ENCODE measurements at regions not wholly inside any gene's neighbourhood (a gene's known extent, or its start where the extent isn't known, plus 50 kb on each side); places are given as distances from the start of the nearest gene placed in this dataset.

DNA sequence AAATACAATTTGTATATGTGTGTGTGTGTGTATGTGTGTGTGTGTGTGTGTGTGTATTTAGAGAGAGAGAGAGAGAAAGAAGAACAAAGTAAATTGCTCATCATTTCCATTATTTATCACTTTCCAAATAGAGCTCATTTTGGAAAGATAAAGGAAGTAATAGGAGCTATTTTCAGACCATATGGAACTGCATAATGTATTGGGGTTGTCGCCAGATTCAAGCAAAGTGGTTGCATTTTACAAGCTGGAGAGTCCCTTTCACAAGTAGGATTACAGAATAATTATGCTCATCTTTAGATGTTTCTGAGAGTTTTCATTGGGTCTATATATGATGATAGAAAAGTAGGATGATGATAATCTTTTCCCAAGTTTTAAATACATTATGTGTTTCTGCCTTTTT lies 842.7 kb upstream of the SLC10A2 start:
- DNase-seq (ENCODE audit: low spot score) (no peak), ATAC-seq (ENCODE audit: low read depth) (no peak)
- Histone ChIP-seq H3K36me3 (ENCODE audit: low read depth) (no peaks in the 10 kb centered on the region), H3K27ac (ENCODE audit: poor library complexity, severe bottlenecking) (no peak overlapping the region), H3K4me3 (ENCODE audit: severe bottlenecking) (no peak overlapping the region), H3K4me1 (ENCODE audit: insufficient read depth, poor library complexity, severe bottlenecking) (no peaks in the 10 kb centered on the region), H3K27me3 (ENCODE audit: insufficient read depth, poor library complexity, severe bottlenecking) (no peaks in the 10 kb centered on the region), H3K9me3 (ENCODE audit: severe bottlenecking) (no peaks in the 10 kb centered on the region)
- TF ChIP-seq, protein P1, sequence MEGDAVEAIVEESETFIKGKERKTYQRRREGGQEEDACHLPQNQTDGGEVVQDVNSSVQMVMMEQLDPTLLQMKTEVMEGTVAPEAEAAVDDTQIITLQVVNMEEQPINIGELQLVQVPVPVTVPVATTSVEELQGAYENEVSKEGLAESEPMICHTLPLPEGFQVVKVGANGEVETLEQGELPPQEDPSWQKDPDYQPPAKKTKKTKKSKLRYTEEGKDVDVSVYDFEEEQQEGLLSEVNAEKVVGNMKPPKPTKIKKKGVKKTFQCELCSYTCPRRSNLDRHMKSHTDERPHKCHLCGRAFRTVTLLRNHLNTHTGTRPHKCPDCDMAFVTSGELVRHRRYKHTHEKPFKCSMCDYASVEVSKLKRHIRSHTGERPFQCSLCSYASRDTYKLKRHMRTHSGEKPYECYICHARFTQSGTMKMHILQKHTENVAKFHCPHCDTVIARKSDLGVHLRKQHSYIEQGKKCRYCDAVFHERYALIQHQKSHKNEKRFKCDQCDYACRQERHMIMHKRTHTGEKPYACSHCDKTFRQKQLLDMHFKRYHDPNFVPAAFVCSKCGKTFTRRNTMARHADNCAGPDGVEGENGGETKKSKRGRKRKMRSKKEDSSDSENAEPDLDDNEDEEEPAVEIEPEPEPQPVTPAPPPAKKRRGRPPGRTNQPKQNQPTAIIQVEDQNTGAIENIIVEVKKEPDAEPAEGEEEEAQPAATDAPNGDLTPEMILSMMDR (IDR thresholded peaks at IDR 0.05; ENCODE audit: poor library complexity, severe bottlenecking): no peak

DNA sequence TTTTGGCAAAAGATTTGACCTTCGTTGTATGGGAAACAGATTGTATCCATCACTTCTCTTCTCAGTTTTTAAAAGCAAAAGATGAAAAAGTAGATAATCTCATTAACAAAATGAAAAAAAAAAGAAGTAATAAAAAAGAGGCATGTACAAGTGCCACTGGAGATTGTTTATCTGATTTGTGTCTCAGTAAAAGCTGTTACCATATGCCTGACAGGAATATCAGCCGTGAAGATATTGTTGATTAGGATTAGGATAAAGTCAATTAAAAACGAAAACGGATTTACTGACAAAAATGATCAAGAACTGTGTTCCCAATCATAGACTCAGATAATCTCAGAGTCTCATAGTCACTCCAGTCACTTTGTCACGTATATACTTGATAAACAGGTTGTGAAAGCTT lies 842.1 kb upstream of the SLC10A2 start:
- no peak for ATAC-seq (ENCODE audit: low read depth)

DNA sequence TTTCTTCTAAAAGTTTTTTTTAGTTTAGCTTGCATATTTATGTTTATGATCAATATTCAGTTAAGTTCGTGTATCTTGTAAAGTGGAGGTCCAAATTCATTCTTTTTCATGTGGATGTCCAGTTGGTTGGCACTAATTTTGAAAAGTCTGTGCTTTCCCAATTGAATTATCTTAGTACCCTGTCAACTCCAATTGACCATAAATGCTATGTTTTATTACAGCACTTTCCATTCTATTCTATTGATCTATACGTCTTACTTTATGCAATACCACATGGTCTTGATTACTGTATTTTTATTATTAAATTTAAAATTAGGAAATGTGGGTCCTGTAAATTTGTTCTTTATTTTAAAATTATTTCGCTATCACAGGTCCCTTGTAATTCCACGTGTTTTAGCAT lies 837.6 kb upstream of the SLC10A2 start:
- no peak for DNase-seq (ENCODE audit: low spot score)
- Histone ChIP-seq H3K4me3 (ENCODE audit: severe bottlenecking) (no peak overlapping the region), H3K27ac (ENCODE audit: poor library complexity, severe bottlenecking) (no peak overlapping the region), H3K4me1 (ENCODE audit: insufficient read depth, poor library complexity, severe bottlenecking) (no peaks in the 10 kb centered on the region), H3K9me3 (ENCODE audit: severe bottlenecking) (no peaks in the 10 kb centered on the region), H3K27me3 (ENCODE audit: insufficient read depth, poor library complexity, severe bottlenecking) (no peaks in the 10 kb centered on the region), H3K36me3 (ENCODE audit: low read depth) (no peaks in the 10 kb centered on the region)
- TF ChIP-seq, protein P1 (IDR thresholded peaks at IDR 0.05; ENCODE audit: poor library complexity, severe bottlenecking): no peak
- no peak for ATAC-seq (ENCODE audit: low read depth)

More for the DNA sequence above, 842.1 kb upstream of the SLC10A2 start:
- H3K4me1 ChIP-seq (ENCODE audit: insufficient read depth, poor library complexity, severe bottlenecking): no peaks in the 10 kb centered on the region
- no peaks in the 10 kb centered on the region for H3K27me3 ChIP-seq (ENCODE audit: insufficient read depth, poor library complexity, severe bottlenecking)
- H3K4me3 ChIP-seq (ENCODE audit: severe bottlenecking): no peak overlapping the region
- H3K36me3 ChIP-seq (ENCODE audit: low read depth): no peaks in the 10 kb centered on the region
- H3K9me3 ChIP-seq (ENCODE audit: severe bottlenecking): no peaks in the 10 kb centered on the region
- no peak overlapping the region for H3K27ac ChIP-seq (ENCODE audit: poor library complexity, severe bottlenecking)
- TF ChIP-seq, protein P1 (IDR thresholded peaks at IDR 0.05; ENCODE audit: poor library complexity, severe bottlenecking): no peak
- DNase-seq (ENCODE audit: low spot score): no peak

DNA sequence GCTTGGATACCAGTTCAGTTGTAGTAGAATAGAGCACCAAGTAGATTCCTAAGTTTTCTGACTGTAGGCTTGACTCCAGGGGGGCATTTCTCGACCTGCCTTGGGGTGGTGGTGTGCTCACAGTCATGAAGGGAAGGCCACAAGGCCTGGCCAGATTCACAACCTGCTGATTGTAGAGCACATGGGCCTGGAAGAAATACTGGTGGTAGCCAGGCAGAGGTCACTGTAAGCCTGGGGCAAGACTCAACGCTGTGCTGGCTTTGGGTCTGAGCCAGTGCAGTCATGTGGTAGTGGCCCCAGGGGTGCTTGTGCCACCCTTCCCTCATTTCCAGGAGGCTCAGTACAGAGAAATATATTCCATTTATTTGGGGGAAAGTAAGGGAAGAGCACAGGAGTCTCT lies 832.3 kb upstream of the SLC10A2 start:
- Histone ChIP-seq H3K36me3 (ENCODE audit: low read depth) (no peaks in the 10 kb centered on the region), H3K9me3 (ENCODE audit: severe bottlenecking) (no peaks in the 10 kb centered on the region), H3K4me1 (ENCODE audit: insufficient read depth, poor library complexity, severe bottlenecking) (no peaks in the 10 kb centered on the region), H3K27ac (ENCODE audit: poor library complexity, severe bottlenecking) (no peak overlapping the region), H3K4me3 (ENCODE audit: severe bottlenecking) (no peak overlapping the region), H3K27me3 (ENCODE audit: insufficient read depth, poor library complexity, severe bottlenecking) (no peaks in the 10 kb centered on the region)
- ATAC-seq (ENCODE audit: low read depth): no peak
- no peak for DNase-seq (ENCODE audit: low spot score)
- TF ChIP-seq, protein P1 (IDR thresholded peaks at IDR 0.05; ENCODE audit: poor library complexity, severe bottlenecking): no peak

DNA sequence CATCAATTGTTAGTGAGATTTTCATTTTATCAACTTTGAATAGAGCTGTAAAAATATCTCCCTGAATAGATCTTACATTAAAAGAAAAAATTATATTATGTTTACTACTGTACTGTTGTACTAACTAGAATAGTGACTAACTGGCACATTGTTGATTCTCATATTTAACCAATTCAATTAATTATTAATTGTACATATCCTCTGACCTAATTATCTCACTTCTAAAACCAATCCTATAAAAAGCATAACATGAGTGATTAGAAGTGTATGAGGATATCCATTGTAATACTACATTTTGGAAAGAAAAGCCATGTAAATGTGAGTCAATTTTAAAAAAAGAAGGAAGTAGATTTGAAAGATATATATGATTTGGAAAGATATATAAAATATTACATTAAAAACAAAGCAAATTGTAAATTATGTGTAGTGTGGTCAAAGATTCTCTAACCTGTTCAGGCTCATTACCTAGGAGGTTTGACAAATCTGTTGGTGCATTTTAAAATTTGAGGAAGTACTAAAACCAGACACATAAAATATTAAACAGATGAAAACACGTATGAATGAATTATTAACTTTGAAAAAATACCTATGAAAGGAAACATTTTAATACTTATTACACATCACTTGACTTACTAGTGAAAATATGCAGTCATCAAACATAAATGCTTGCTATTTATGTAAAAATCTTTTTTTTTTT lies 829.8 kb upstream of the SLC10A2 start:
- TF ChIP-seq, protein P1 (IDR thresholded peaks at IDR 0.05; ENCODE audit: poor library complexity, severe bottlenecking): no peak
- ATAC-seq (ENCODE audit: low read depth): no peak
- no peak for DNase-seq (ENCODE audit: low spot score)
- Histone ChIP-seq H3K27ac (ENCODE audit: poor library complexity, severe bottlenecking) (no peak overlapping the region), H3K36me3 (ENCODE audit: low read depth) (no peaks in the 10 kb centered on the region), H3K9me3 (ENCODE audit: severe bottlenecking) (no peaks in the 10 kb centered on the region), H3K4me1 (ENCODE audit: insufficient read depth, poor library complexity, severe bottlenecking) (no peaks in the 10 kb centered on the region), H3K27me3 (ENCODE audit: insufficient read depth, poor library complexity, severe bottlenecking) (no peaks in the 10 kb centered on the region), H3K4me3 (ENCODE audit: severe bottlenecking) (no peak overlapping the region)

All from RWPE2 (cell line).